PC-9 (cell line): ENCODE measurements at regions not wholly inside any gene's neighbourhood (a gene's known extent, or its start where the extent isn't known, plus 50 kb on each side); places are given as distances from the start of the nearest gene placed in this dataset.
"Not testable (repeated sequence)": the region's sequence is repeated elsewhere in the genome, so short reads cannot be mapped to it uniquely, and the experiment has no call there.

Source experiments
- BruUV-seq: library from RNA; stranded (reverse); fragments of 400-500 nt; replicated peaks from 2 replicates; lab custom pipeline; 2021; lab: Mats Ljungman, UMichigan
- CTCF ChIA-PET: fragments of 300-600 bp; sonication (Branson Sonifier 250); formaldehyde crosslinking; loops from one replicate; lab custom pipeline; 2022; ENCODE audit warnings: antibody characterized with exemption; lab: Charles Lee
- POLR2A ChIA-PET: fragments of 300-600 bp; sonication (Branson Sonifier 250); formaldehyde crosslinking; loops from one replicate; lab custom pipeline; 2022; ENCODE audit warnings: antibody characterized with exemption; ENCODE audit not compliant: unreplicated experiment; lab: Charles Lee
- DNase-seq, 2 experiments: peaks; one replicate each; pipeline versions ENCODE4 v3.0.0 to v3.0.0-alpha.2; 2015 to 2022; ENCODE audit warnings: mixed read lengths in 1 of 2
- H2AFZ ChIP-seq: fragments of 200-600 bp; sonication (generic); 2 replicates; pipeline ENCODE4 v1.8.1; 2017; ENCODE audit warnings: antibody characterized with exemption
- H3F3A ChIP-seq: fragments of 200-600 bp; sonication (generic); 2 replicates; pipeline ENCODE4 v1.8.1; 2017; ENCODE audit warnings: antibody characterized with exemption, mild to moderate bottlenecking, low read depth; ENCODE audit not compliant: insufficient read depth
- H3K27ac ChIP-seq: fragments of 200-600 bp; sonication (generic); 2 replicates; pipeline ENCODE4 v1.6.1; 2016; ENCODE audit warnings: mixed run types
- H3K27me3 ChIP-seq: fragments of 200-600 bp; sonication (generic); 2 replicates; pipeline ENCODE4 v1.6.1; 2016; ENCODE audit warnings: low read depth, mixed run types; ENCODE audit not compliant: insufficient read depth
- H3K36me3 ChIP-seq: fragments of 200-600 bp; sonication (generic); 2 replicates; pipeline ENCODE4 v1.6.1; 2016; ENCODE audit warnings: low read depth, mixed run types
- H3K4me1 ChIP-seq: fragments of 200-600 bp; sonication (generic); replicated peaks from 2 replicates; pipeline ENCODE4 v1.6.1; 2016; ENCODE audit warnings: mixed run types; ENCODE audit not compliant: insufficient read depth
- H3K4me2 ChIP-seq: fragments of 200-600 bp; sonication (generic); 2 replicates; pipeline ENCODE4 v1.6.1; 2017; ENCODE audit warnings: mixed run types
- H3K4me3 ChIP-seq: fragments of 200-600 bp; sonication (generic); 2 replicates; pipeline ENCODE4 v1.6.1; 2016; ENCODE audit warnings: mixed run types
- H3K79me2 ChIP-seq: fragments of 200-600 bp; sonication (generic); 2 replicates; pipeline ENCODE4 v1.6.1; 2017; ENCODE audit warnings: low read depth, mixed run types
- H3K9me2 ChIP-seq: fragments of 200-600 bp; sonication (generic); 2 replicates; pipeline ENCODE4 v1.8.1; 2017; ENCODE audit warnings: mild to moderate bottlenecking; ENCODE audit not compliant: insufficient read depth
- H3K9me3 ChIP-seq: fragments of 200-600 bp; sonication (generic); 2 replicates; pipeline ENCODE4 v1.8.1; 2016; ENCODE audit warnings: low read depth; ENCODE audit not compliant: insufficient read depth
- H4K20me1 ChIP-seq: fragments of 200-600 bp; sonication (generic); 2 replicates; pipeline ENCODE4 v1.8.1; 2017; ENCODE audit not compliant: insufficient read depth
- intact Hi-C: fragments of 100-400 bp; cut with micrococcal nuclease; formaldehyde crosslinking; loops from one replicate; pipeline ENCODE4 v1.10.0; 2022; ENCODE audit not compliant: unreplicated experiment

DNA sequence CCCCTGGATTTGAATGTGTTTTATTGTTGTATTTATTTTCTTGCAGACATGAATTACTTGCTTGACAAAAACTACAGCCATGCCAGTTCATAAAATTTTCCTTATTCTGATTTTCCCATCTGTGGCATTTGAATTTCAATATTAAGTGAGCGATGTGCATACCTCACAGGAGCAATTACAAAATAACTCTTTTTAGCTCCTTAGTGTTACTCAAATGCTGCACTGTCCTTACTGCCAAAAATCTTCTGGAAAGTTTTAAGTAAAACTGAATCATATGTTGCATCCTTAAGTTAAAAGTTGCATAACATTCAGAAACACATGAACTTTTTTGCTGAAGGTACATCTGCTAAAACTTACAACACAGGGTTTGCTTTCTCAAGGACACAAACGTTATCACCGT lies 120.1 kb downstream of the OR4M2 start:
- BruUV-seq, DNase-seq, POLR2A ChIA-PET, H3K79me2 ChIP-seq, H3K27me3 ChIP-seq, H3K4me2 ChIP-seq, H3K4me1 ChIP-seq, H3K27ac ChIP-seq, CTCF ChIA-PET, H3K9me2 ChIP-seq, H3K9me3 ChIP-seq, H4K20me1 ChIP-seq, H2AFZ ChIP-seq, intact Hi-C loops, H3K4me3 ChIP-seq, H3K36me3 ChIP-seq, H3F3A ChIP-seq: not testable (repeated sequence)

- H3K9me3 ChIP-seq, H3K27ac ChIP-seq, H2AFZ ChIP-seq, H3K4me1 ChIP-seq, POLR2A ChIA-PET, H3K9me2 ChIP-seq, H3K79me2 ChIP-seq, CTCF ChIA-PET, intact Hi-C loops, H3K36me3 ChIP-seq, H4K20me1 ChIP-seq, H3K4me2 ChIP-seq, H3K27me3 ChIP-seq, H3F3A ChIP-seq, BruUV-seq, H3K4me3 ChIP-seq, DNase-seq: not testable (repeated sequence)
Measured at GRCh38 chr15:22201993-22202659, 121.8 kb downstream of the OR4M2 start.

- H3K36me3 ChIP-seq, H2AFZ ChIP-seq, H4K20me1 ChIP-seq, H3K4me3 ChIP-seq, H3K4me2 ChIP-seq, DNase-seq, H3K9me2 ChIP-seq, H3K9me3 ChIP-seq, intact Hi-C loops, H3K27me3 ChIP-seq, H3F3A ChIP-seq, H3K4me1 ChIP-seq, CTCF ChIA-PET, POLR2A ChIA-PET, H3K27ac ChIP-seq, BruUV-seq, H3K79me2 ChIP-seq: not testable (repeated sequence)
Measured at GRCh38 chr15:22203208-22203607, 122.9 kb downstream of the OR4M2 start.

DNA sequence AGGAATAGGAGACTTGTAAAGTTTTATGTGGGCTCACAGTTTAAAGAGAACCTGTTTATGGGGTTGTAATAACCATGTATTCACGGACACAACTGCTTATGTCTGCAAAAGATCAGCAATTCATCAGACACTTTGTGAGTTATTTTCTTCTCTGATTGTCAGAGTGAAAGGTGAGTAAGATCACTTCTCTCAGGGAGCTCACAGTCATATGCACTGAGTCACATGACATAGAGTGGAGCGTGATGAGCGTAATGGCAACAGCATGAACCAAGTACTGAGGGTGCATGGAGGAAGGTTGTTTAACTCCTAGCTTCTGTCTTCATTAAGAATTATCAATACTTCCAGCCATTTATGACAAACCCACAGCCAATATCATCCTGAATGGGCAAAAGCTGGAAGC lies 128.8 kb downstream of the OR4M2 start:
- H3K4me2 ChIP-seq, H3K9me2 ChIP-seq, H3K4me1 ChIP-seq, intact Hi-C loops, DNase-seq, CTCF ChIA-PET, H3K27me3 ChIP-seq, POLR2A ChIA-PET, H3K9me3 ChIP-seq, H3K4me3 ChIP-seq, H4K20me1 ChIP-seq, H3F3A ChIP-seq, H2AFZ ChIP-seq, BruUV-seq, H3K79me2 ChIP-seq, H3K27ac ChIP-seq, H3K36me3 ChIP-seq: not testable (repeated sequence)

GRCh38 chr15:22222596-22222995 lies 142.3 kb downstream of the OR4M2 start:
- H3K79me2 ChIP-seq, CTCF ChIA-PET, DNase-seq, H3K9me2 ChIP-seq, H3K4me3 ChIP-seq, H4K20me1 ChIP-seq, H3K4me1 ChIP-seq, H3K27ac ChIP-seq, POLR2A ChIA-PET, H3F3A ChIP-seq, H3K36me3 ChIP-seq, H2AFZ ChIP-seq, BruUV-seq, H3K4me2 ChIP-seq, H3K9me3 ChIP-seq, intact Hi-C loops: not testable (repeated sequence)
- H3K27me3 ChIP-seq: peaks cover 22% of the 10 kb centered on the region
